ENCODE measurements at regions not wholly inside any gene's neighbourhood (a gene's known extent, or its start where the extent isn't known, plus 50 kb on each side); places are given as distances from the start of the nearest gene placed in this dataset.

DNA sequence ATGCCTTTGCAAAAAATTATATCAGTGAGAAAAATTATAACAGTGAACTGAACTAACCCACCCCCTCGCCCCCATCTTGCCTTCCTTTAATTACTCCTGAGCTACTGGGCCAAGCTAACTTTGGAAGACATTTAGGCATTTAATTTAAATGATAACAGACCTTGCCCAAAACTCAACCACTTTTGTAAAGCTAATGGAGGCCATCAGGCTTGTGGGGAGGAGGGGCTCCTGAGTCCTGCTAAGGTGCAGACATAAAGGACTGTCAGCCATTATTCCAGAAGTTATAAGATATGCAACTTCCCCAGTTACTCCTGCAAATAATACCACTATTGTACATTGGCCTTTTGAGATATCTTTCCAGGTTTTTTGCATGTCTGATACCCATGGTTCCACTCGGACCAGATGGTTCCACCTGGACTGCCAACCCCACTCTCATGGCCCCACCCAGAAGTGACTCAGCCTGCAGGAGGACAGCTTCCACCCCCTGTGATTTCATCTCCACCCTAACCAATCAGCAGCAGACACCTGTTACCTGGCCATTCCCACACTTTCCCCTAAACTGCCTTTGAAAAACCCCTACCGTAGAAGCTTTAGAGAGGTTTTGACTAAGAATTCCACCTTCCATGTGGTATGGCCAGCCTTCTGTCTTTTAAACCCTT lies 805.4 kb upstream of the CDH6 start:
- Histone ChIP-seq H3K79me2 (ENCODE audit: control insufficient read depth, insufficient read depth, low read length) (no peaks in the 10 kb centered on the region), H3K9ac (ENCODE audit: insufficient read depth, low read length) (no peak overlapping the region), H3K27ac (ENCODE audit: insufficient read depth, low read length) (no peak overlapping the region), H4K20me1 (ENCODE audit: control insufficient read depth, extremely low read depth, insufficient read depth, low read length) (no peaks in the 10 kb centered on the region), H3K4me3 (replicated peaks in 1 of 4; ENCODE audit: control extremely low read depth in 1 of 4, insufficient read depth in 1 of 4, low read depth in 3 of 4, low read length in 4 of 4) (no peak overlapping the region), H2AFZ (ENCODE audit: low read length) (no peak overlapping the region), H3K27me3 (ENCODE audit: control insufficient read depth, insufficient read depth, low read length) (no peaks in the 10 kb centered on the region), H3K4me1 (ENCODE audit: control insufficient read depth, extremely low read depth, insufficient read depth, low read length) (no peaks in the 10 kb centered on the region), H3K4me2 (ENCODE audit: extremely low read depth, insufficient read depth, low read length) (no peak overlapping the region), H3K36me3 (ENCODE audit: control insufficient read depth, insufficient read depth, low read length) (no peaks in the 10 kb centered on the region), H3K9me3 (ENCODE audit: control insufficient read depth, insufficient read depth, low read depth, low read length) (no peaks in the 10 kb centered on the region)
- TF ChIP-seq CTCF (conservative IDR thresholded peaks at IDR 0.05 in 1 of 2, IDR thresholded peaks at IDR 0.05 in 1 of 2; ENCODE audit: low read depth in 1 of 2, low read length in 2 of 2) (no peak), EZH2 (IDR thresholded peaks at IDR 0.05; ENCODE audit: low read length, missing control alignments) (no peak)
- no peak for DNase-seq (ENCODE audit: low read depth in 2 of 2)

- no peaks in the 10 kb centered on the region for H3K27me3 ChIP-seq (ENCODE audit: control insufficient read depth, insufficient read depth, low read length)
- H4K20me1 ChIP-seq (ENCODE audit: control insufficient read depth, extremely low read depth, insufficient read depth, low read length) = no peaks in the 10 kb centered on the region
- no peak overlapping the region for H3K4me3 ChIP-seq (replicated peaks in 1 of 4; ENCODE audit: control extremely low read depth in 1 of 4, insufficient read depth in 1 of 4, low read depth in 3 of 4, low read length in 4 of 4)
- H3K4me1 ChIP-seq (ENCODE audit: control insufficient read depth, extremely low read depth, insufficient read depth, low read length) = no peaks in the 10 kb centered on the region
- DNase-seq (ENCODE audit: low read depth in 2 of 2) = no peak
- H3K27ac ChIP-seq (ENCODE audit: insufficient read depth, low read length) = no peak overlapping the region
- no peak overlapping the region for H3K4me2 ChIP-seq (ENCODE audit: extremely low read depth, insufficient read depth, low read length)
- H3K9me3 ChIP-seq (ENCODE audit: control insufficient read depth, insufficient read depth, low read depth, low read length) = no peaks in the 10 kb centered on the region
- no peak overlapping the region for H3K9ac ChIP-seq (ENCODE audit: insufficient read depth, low read length)
- H2AFZ ChIP-seq (ENCODE audit: low read length) = no peak overlapping the region
- no peaks in the 10 kb centered on the region for H3K79me2 ChIP-seq (ENCODE audit: control insufficient read depth, insufficient read depth, low read length)
- TF ChIP-seq EZH2 (IDR thresholded peaks at IDR 0.05; ENCODE audit: low read length, missing control alignments) (no peak), CTCF (conservative IDR thresholded peaks at IDR 0.05 in 1 of 2, IDR thresholded peaks at IDR 0.05 in 1 of 2; ENCODE audit: low read depth in 1 of 2, low read length in 2 of 2) (no peak)
- H3K36me3 ChIP-seq (ENCODE audit: control insufficient read depth, insufficient read depth, low read length) = no peaks in the 10 kb centered on the region
Measured at GRCh38 chr5:30385754-30386153, 807.7 kb upstream of the CDH6 start.

DNA sequence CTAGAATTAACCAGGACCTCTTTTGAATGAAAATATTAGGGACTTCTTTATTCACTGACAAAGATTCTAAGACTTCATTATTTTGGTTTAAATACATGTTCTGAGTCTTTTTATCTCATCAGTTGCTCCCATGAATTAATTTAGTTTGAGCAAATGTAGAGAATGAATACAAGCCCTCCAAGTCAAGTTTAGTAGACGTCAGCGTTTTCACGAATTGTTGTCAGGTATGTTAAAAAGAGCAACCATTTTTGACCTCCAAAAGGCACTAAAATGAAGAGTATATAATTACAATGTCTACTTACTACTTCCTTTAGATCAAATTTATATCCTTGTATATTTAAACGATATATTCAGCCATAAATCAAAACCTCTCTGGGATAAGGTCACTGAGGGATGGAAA lies 809.3 kb upstream of the CDH6 start:
- H3K4me3 ChIP-seq (replicated peaks in 1 of 4; ENCODE audit: control extremely low read depth in 1 of 4, insufficient read depth in 1 of 4, low read depth in 3 of 4, low read length in 4 of 4) = no peak overlapping the region
- H2AFZ ChIP-seq (ENCODE audit: low read length) = no peak overlapping the region
- no peaks in the 10 kb centered on the region for H3K36me3 ChIP-seq (ENCODE audit: control insufficient read depth, insufficient read depth, low read length)
- H3K4me2 ChIP-seq (ENCODE audit: extremely low read depth, insufficient read depth, low read length) = no peak overlapping the region
- H3K27ac ChIP-seq (ENCODE audit: insufficient read depth, low read length) = no peak overlapping the region
- TF ChIP-seq EZH2 (IDR thresholded peaks at IDR 0.05; ENCODE audit: low read length, missing control alignments) = no peak
- no peak for DNase-seq (ENCODE audit: low read depth in 2 of 2)
- no peaks in the 10 kb centered on the region for H3K27me3 ChIP-seq (ENCODE audit: control insufficient read depth, insufficient read depth, low read length)
- H3K9me3 ChIP-seq (ENCODE audit: control insufficient read depth, insufficient read depth, low read depth, low read length) = no peaks in the 10 kb centered on the region
- no peaks in the 10 kb centered on the region for H3K79me2 ChIP-seq (ENCODE audit: control insufficient read depth, insufficient read depth, low read length)
- H4K20me1 ChIP-seq (ENCODE audit: control insufficient read depth, extremely low read depth, insufficient read depth, low read length) = no peaks in the 10 kb centered on the region
- no peaks in the 10 kb centered on the region for H3K4me1 ChIP-seq (ENCODE audit: control insufficient read depth, extremely low read depth, insufficient read depth, low read length)
- H3K9ac ChIP-seq (ENCODE audit: insufficient read depth, low read length) = no peak overlapping the region

Measured in fibroblast of lung (primary cell).